ENCODE measurements at regions not wholly inside any gene's neighbourhood (a gene's known extent, or its start where the extent isn't known, plus 50 kb on each side); places are given as distances from the start of the nearest gene placed in this dataset.

DNA sequence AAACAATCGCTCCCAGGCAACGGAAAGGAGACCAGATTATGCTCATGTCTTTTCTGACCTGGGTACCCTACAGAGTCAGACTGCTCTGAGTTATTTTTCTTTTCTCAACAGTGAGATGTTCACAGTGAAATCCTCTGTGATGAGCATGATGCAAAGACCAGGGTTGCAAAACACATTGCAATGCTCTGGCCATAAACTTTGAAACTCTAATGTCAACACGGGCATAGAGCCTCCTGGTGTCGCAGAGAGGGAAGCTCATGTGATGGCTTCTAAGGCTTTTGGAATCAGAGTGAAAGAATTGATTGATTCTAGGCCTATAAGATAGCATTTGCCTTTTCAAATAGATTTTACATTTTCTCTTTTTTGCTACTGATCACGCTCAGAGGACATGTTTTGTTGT is 193.4 kb downstream of the RASSF9 start:
- no TSS peak for BruUV-seq (replicated peaks)
- no peak for DNase-seq
- H3K4me1 Mint-ChIP-seq (ENCODE audit: low read depth, unreplicated experiment), result no peaks in the 10 kb centered on the region
- CTCF ChIA-PET, result interaction anchor here (0.7 to 1.1 kb wide), 2 partner anchors 13 to 67 kb away, joined by 3 to 4 read pairs; no protein-coding TSS in a partner anchor
- no peak overlapping the region for H3K27ac Mint-ChIP-seq (ENCODE audit: unreplicated experiment)
- TF ChIP-seq, protein P1, sequence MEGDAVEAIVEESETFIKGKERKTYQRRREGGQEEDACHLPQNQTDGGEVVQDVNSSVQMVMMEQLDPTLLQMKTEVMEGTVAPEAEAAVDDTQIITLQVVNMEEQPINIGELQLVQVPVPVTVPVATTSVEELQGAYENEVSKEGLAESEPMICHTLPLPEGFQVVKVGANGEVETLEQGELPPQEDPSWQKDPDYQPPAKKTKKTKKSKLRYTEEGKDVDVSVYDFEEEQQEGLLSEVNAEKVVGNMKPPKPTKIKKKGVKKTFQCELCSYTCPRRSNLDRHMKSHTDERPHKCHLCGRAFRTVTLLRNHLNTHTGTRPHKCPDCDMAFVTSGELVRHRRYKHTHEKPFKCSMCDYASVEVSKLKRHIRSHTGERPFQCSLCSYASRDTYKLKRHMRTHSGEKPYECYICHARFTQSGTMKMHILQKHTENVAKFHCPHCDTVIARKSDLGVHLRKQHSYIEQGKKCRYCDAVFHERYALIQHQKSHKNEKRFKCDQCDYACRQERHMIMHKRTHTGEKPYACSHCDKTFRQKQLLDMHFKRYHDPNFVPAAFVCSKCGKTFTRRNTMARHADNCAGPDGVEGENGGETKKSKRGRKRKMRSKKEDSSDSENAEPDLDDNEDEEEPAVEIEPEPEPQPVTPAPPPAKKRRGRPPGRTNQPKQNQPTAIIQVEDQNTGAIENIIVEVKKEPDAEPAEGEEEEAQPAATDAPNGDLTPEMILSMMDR (IDR thresholded peaks at IDR 0.05; ENCODE audit: unreplicated experiment), result no peak
- no peaks in the 10 kb centered on the region for H3K27me3 Mint-ChIP-seq (ENCODE audit: unreplicated experiment)
- H3K9me3 Mint-ChIP-seq (ENCODE audit: low read depth, unreplicated experiment), result no peaks in the 10 kb centered on the region
- intact Hi-C loops (cut with micrococcal nuclease; ENCODE audit: unreplicated experiment), result no loop called here
- no peaks in the 10 kb centered on the region for H3K36me3 Mint-ChIP-seq (ENCODE audit: insufficient read depth, unreplicated experiment)
- no peak overlapping the region for H3K4me3 Mint-ChIP-seq (ENCODE audit: low read depth, unreplicated experiment)

DNA sequence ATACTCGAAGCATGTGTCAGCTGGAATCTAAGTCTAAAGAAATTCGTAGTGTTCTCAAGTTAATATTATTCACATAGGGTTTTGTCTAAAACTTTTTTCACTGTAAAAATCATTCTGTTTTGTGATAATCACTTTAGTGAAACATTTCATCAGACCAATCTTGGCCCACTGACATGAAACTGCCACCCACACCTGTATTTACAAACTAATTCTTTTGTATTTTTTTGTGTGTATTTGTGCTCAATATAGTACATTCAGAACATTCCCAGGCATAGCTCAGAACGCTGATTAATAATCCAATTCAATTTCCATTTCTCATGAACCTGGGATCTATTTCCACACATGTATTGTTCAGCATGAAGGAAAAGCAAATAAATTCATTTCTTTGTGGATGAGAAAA is 191.7 kb downstream of the RASSF9 start:
- H3K9me3 Mint-ChIP-seq (ENCODE audit: low read depth, unreplicated experiment), result no peaks in the 10 kb centered on the region
- DNase-seq, result no peak
- H3K4me3 Mint-ChIP-seq (ENCODE audit: low read depth, unreplicated experiment), result no peak overlapping the region
- H3K27ac Mint-ChIP-seq (ENCODE audit: unreplicated experiment), result no peak overlapping the region
- intact Hi-C loops (cut with micrococcal nuclease; ENCODE audit: unreplicated experiment), result no loop called here
- no peaks in the 10 kb centered on the region for H3K27me3 Mint-ChIP-seq (ENCODE audit: unreplicated experiment)
- no peaks in the 10 kb centered on the region for H3K4me1 Mint-ChIP-seq (ENCODE audit: low read depth, unreplicated experiment)
- TF ChIP-seq, protein P1 (IDR thresholded peaks at IDR 0.05; ENCODE audit: unreplicated experiment), result no peak
- BruUV-seq (replicated peaks), result no TSS peak
- no peaks in the 10 kb centered on the region for H3K36me3 Mint-ChIP-seq (ENCODE audit: insufficient read depth, unreplicated experiment)
- CTCF ChIA-PET, result interaction anchor here (0.7 kb wide), 1 partner anchor 21 kb away, joined by 3 read pairs; no protein-coding TSS in a partner anchor

DNA sequence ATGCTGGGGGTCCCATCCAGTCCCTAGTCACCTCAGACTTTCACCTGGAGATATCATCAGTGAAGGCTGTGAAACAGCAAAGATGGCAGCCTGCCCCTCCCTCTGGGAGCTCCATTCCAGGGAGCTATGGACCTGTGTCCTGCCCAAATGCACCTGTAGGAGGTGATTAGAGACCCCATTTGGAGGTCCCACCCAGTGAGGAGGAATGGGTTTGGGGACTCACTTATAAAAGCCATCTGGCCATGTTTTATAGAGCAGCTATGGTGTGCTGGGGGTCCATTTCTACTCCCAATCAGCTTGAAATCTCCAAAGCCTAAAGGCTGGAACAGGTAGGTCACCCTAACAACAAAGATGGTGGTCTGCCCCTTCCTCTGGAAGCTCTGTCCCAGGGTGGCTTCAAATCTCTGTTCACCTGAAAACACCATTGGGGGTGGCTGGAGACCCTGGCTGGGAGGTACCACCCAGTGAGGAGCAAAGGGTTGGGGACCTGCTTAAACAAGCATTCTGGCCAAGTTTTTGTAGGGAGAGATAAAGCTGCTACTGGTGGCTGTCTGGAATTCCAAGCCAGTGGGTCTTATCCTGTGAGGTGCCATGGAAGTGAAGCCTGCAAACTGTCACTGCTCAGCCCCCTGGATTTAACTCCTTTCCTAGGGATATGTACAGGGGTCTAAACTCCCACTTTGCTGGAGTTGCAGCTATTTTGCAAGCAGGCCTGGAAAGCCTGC is 182.3 kb downstream of the RASSF9 start:
- Mint-ChIP-seq H3K36me3 (ENCODE audit: insufficient read depth, unreplicated experiment) (no peaks in the 10 kb centered on the region), H3K27me3 (ENCODE audit: unreplicated experiment) (no peaks in the 10 kb centered on the region), H3K9me3 (ENCODE audit: low read depth, unreplicated experiment) (peaks cover 21% of the 10 kb centered on the region), H3K27ac (ENCODE audit: unreplicated experiment) (no peak overlapping the region), H3K4me1 (ENCODE audit: low read depth, unreplicated experiment) (no peaks in the 10 kb centered on the region), H3K4me3 (ENCODE audit: low read depth, unreplicated experiment) (no peak overlapping the region)
- TF ChIP-seq, protein P1 (IDR thresholded peaks at IDR 0.05; ENCODE audit: unreplicated experiment), result no peak
- BruUV-seq (replicated peaks), result no TSS peak
- CTCF ChIA-PET, result no interaction called here
- no peak for DNase-seq
- intact Hi-C loops (cut with micrococcal nuclease; ENCODE audit: unreplicated experiment), result no loop called here

DNA sequence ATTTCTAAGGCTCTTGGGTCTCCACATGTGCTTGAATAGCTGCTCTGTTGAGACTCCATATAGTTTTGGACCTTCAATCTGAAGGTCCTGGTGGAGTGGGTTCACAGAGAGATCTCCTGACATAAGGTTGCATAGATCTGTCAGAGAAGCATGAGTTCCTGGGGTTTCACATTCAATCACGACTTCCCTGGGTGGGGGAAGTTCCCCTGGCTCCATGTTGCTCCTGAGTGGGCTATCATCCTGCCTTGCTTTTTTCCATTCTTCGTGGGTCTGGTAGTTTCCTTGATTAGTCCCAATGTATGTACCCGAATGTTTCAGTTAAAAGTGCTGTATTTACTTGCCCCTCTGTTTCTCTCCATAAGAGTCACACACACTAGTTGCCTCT is 181.8 kb downstream of the RASSF9 start:
- intact Hi-C loops (cut with micrococcal nuclease; ENCODE audit: unreplicated experiment), result no loop called here
- CTCF ChIA-PET, result no interaction called here
- Mint-ChIP-seq H3K27ac (ENCODE audit: unreplicated experiment) (no peak overlapping the region), H3K9me3 (ENCODE audit: low read depth, unreplicated experiment) (peaks cover 21% of the 10 kb centered on the region), H3K36me3 (ENCODE audit: insufficient read depth, unreplicated experiment) (no peaks in the 10 kb centered on the region), H3K27me3 (ENCODE audit: unreplicated experiment) (no peaks in the 10 kb centered on the region), H3K4me3 (ENCODE audit: low read depth, unreplicated experiment) (no peak overlapping the region), H3K4me1 (ENCODE audit: low read depth, unreplicated experiment) (no peaks in the 10 kb centered on the region)
- TF ChIP-seq, protein P1 (IDR thresholded peaks at IDR 0.05; ENCODE audit: unreplicated experiment), result no peak
- no TSS peak for BruUV-seq (replicated peaks)
- DNase-seq, result no peak

Measured in Calu3 (cell line).